Kidney epithelial cell (primary cell): ENCODE measurements at regions not wholly inside any gene's neighbourhood (a gene's known extent, or its start where the extent isn't known, plus 50 kb on each side); places are given as distances from the start of the nearest gene placed in this dataset.

Source experiments
- DNase-seq: peaks from one replicate; pipeline ENCODE4 v3.0.0-alpha.2; 2010; ENCODE audit warnings: low read depth
- H3K27me3 ChIP-seq: 2 replicates; pipeline ENCODE4 v1.6.0; 2011; ENCODE audit warnings: low read length; ENCODE audit not compliant: control insufficient read depth, insufficient read depth
- H3K36me3 ChIP-seq: 2 replicates; pipeline ENCODE4 v1.5.1; 2011; ENCODE audit warnings: low read length; ENCODE audit not compliant: control insufficient read depth, insufficient read depth
- H3K4me3 ChIP-seq: 2 replicates; pipeline ENCODE4 v1.5.1; 2011; ENCODE audit warnings: low read depth, mild to moderate bottlenecking, control low read depth, low read length
- CTCF ChIP-seq: IDR thresholded peaks from 2 replicates; pipeline ENCODE4 v1.5.1; 2011; ENCODE audit warnings: mild to moderate bottlenecking, moderate library complexity, low read length, control low read depth, inconsistent platforms; ENCODE audit not compliant: insufficient read depth, poor library complexity, severe bottlenecking

GRCh38 chr6:169969372-169970099 is 218.1 kb downstream of the ERMARD start:
- Histone ChIP-seq H3K36me3 (no peaks in the 10 kb centered on the region), H3K27me3 (peaks cover 6% of the 10 kb centered on the region), H3K4me3 (no peak overlapping the region)
- DNase-seq: no peak
- no peak for TF ChIP-seq CTCF

GRCh38 chr6:169968541-169969270 is 217.3 kb downstream of the ERMARD start:
- DNase-seq: no peak
- no peak for TF ChIP-seq CTCF
- Histone ChIP-seq H3K4me3 (no peak overlapping the region), H3K27me3 (peaks cover 9% of the 10 kb centered on the region), H3K36me3 (no peaks in the 10 kb centered on the region)

- no peak for DNase-seq
- H3K27me3 ChIP-seq: peaks cover 16% of the 10 kb centered on the region
- H3K4me3 ChIP-seq: no peak overlapping the region
- no peak for TF ChIP-seq CTCF
- no peaks in the 10 kb centered on the region for H3K36me3 ChIP-seq
Observed at GRCh38 chr6:169967687-169968086, 216.3 kb downstream of the ERMARD start.

- no peak for DNase-seq
- Histone ChIP-seq H3K36me3 (no peaks in the 10 kb centered on the region), H3K27me3 (peaks cover 26% of the 10 kb centered on the region), H3K4me3 (no peak overlapping the region)
- TF ChIP-seq CTCF: no peak
Observed at GRCh38 chr6:169966312-169967181, 215.1 kb downstream of the ERMARD start.

- Histone ChIP-seq H3K36me3 (no peaks in the 10 kb centered on the region), H3K4me3 (no peak overlapping the region), H3K27me3 (peaks cover 33% of the 10 kb centered on the region)
- DNase-seq: no peak
- TF ChIP-seq CTCF: no peak
Observed at GRCh38 chr6:169965657-169966311, 214.4 kb downstream of the ERMARD start.
